ENCODE measurements at regions not wholly inside any gene's neighbourhood (a gene's known extent, or its start where the extent isn't known, plus 50 kb on each side); places are given as distances from the start of the nearest gene placed in this dataset.

DNA sequence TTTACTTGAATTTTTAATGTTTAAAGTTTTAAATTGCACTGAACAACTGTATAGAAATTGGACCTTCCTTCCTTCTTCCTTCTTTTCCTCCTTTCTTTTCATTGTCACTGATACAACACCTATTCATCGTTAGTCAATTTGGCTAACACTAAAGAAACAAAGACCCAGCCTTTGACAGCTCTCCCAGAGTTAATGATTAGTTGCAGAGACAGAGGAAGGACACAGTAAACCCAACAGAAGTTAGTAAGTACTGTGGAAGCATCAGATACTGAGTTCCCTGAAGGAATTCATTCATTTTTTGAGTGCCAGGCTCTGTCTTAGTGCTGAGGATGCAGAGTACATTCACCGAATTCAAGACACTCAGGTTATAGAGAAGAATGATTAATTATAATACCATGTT is 77.9 kb upstream of the RAB27B start:
- H3K9me3 Mint-ChIP-seq: no peaks in the 10 kb centered on the region
- H3K27me3 Mint-ChIP-seq (ENCODE audit: low read depth): peaks cover 2% of the 10 kb centered on the region
- H3K27ac Mint-ChIP-seq: no peak overlapping the region
- no peak for DNase-seq
- H3K4me1 Mint-ChIP-seq (ENCODE audit: low read depth): no peaks in the 10 kb centered on the region
- CTCF ChIA-PET: no interaction called here
- intact Hi-C loops (cut with micrococcal nuclease): no loop called here
- no peak overlapping the region for H3K4me3 Mint-ChIP-seq
- H3K36me3 Mint-ChIP-seq (ENCODE audit: low read depth): no peaks in the 10 kb centered on the region

- Mint-ChIP-seq H3K9me3 (no peaks in the 10 kb centered on the region), H3K27ac (no peak overlapping the region), H3K36me3 (ENCODE audit: low read depth) (no peaks in the 10 kb centered on the region), H3K4me3 (no peak overlapping the region), H3K27me3 (ENCODE audit: low read depth) (peaks cover 2% of the 10 kb centered on the region), H3K4me1 (ENCODE audit: low read depth) (no peaks in the 10 kb centered on the region)
- CTCF ChIA-PET: interaction anchor here (1.0 kb wide), 1 partner anchor 81 kb away, joined by 4 read pairs; no protein-coding TSS in a partner anchor
- no peak for DNase-seq
- intact Hi-C loops (cut with micrococcal nuclease): no loop called here
Measured at GRCh38 chr18:54752185-54752584, 76.1 kb upstream of the RAB27B start.

- CTCF ChIA-PET: no interaction called here
- DNase-seq: no peak
- Mint-ChIP-seq H3K4me1 (ENCODE audit: low read depth) (no peaks in the 10 kb centered on the region), H3K9me3 (no peaks in the 10 kb centered on the region), H3K27me3 (ENCODE audit: low read depth) (peaks cover 2% of the 10 kb centered on the region), H3K4me3 (no peak overlapping the region), H3K27ac (no peak overlapping the region), H3K36me3 (ENCODE audit: low read depth) (no peaks in the 10 kb centered on the region)
- intact Hi-C loops (cut with micrococcal nuclease): no loop called here
Measured at GRCh38 chr18:54755456-54755855, 72.8 kb upstream of the RAB27B start.

DNA sequence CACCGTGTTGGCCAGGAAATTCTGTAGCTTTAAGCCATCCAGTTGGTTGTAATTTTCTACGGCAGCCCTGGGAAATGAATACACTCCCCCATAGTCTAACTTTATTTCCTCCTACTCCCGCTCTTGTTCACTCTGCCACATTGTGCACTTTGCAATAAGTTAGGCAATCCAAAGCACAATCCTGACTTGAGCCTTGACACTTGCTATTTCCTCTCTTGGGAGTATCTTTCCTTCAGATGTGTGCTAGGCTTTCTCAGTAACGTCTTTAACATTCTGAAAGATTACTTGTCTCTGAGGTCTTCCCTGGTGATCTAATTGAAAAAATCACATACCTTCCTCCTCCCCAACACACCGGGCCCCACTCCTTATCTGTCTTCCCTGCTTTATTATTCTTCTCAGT is 65.9 kb upstream of the RAB27B start:
- Mint-ChIP-seq H3K4me1 (ENCODE audit: low read depth) (no peaks in the 10 kb centered on the region), H3K9me3 (no peaks in the 10 kb centered on the region), H3K4me3 (no peak overlapping the region), H3K27ac (no peak overlapping the region), H3K36me3 (ENCODE audit: low read depth) (no peaks in the 10 kb centered on the region), H3K27me3 (ENCODE audit: low read depth) (peaks cover 9% of the 10 kb centered on the region)
- CTCF ChIA-PET: no interaction called here
- intact Hi-C loops (cut with micrococcal nuclease): no loop called here
- DNase-seq: no peak

DNA sequence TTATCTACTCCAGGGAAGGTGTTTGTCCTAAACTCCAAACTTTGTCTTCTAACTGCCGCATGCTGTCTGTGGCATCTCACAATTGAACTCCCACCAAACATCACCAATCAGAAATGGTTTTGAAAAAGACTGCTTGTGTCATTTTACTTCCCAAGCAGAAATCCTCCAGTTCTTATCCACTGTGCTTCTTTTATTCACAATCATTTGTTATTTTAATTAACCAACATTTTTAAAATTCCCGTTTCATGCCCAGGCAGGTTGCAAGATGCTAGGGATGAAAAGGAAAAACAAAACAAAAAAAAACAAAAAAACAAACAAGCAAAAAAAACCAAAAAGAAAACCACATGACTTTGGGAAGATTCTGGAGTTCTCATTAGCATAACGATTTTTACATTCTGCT is 63.5 kb upstream of the RAB27B start:
- Mint-ChIP-seq H3K9me3 (no peaks in the 10 kb centered on the region), H3K27ac (no peak overlapping the region), H3K36me3 (ENCODE audit: low read depth) (no peaks in the 10 kb centered on the region), H3K4me3 (no peak overlapping the region), H3K4me1 (ENCODE audit: low read depth) (no peaks in the 10 kb centered on the region), H3K27me3 (ENCODE audit: low read depth) (peaks cover 9% of the 10 kb centered on the region)
- intact Hi-C loops (cut with micrococcal nuclease): no loop called here
- CTCF ChIA-PET: no interaction called here
- no peak for DNase-seq

- no peaks in the 10 kb centered on the region for H3K36me3 Mint-ChIP-seq (ENCODE audit: low read depth)
- CTCF ChIA-PET: no interaction called here
- no peak overlapping the region for H3K27ac Mint-ChIP-seq
- intact Hi-C loops (cut with micrococcal nuclease): no loop called here
- no peaks in the 10 kb centered on the region for H3K4me1 Mint-ChIP-seq (ENCODE audit: low read depth)
- DNase-seq: no peak
- H3K4me3 Mint-ChIP-seq: no peak overlapping the region
- H3K9me3 Mint-ChIP-seq: no peaks in the 10 kb centered on the region
- peaks cover 9% of the 10 kb centered on the region for H3K27me3 Mint-ChIP-seq (ENCODE audit: low read depth)
Measured at GRCh38 chr18:54765636-54766375, 62.5 kb upstream of the RAB27B start.

GRCh38 chr18:54766634-54767033 is 61.6 kb upstream of the RAB27B start:
- no peaks in the 10 kb centered on the region for H3K9me3 Mint-ChIP-seq
- CTCF ChIA-PET: no interaction called here
- no peak overlapping the region for H3K4me3 Mint-ChIP-seq
- H3K27ac Mint-ChIP-seq: no peak overlapping the region
- H3K36me3 Mint-ChIP-seq (ENCODE audit: low read depth): no peaks in the 10 kb centered on the region
- H3K4me1 Mint-ChIP-seq (ENCODE audit: low read depth): no peaks in the 10 kb centered on the region
- peaks cover 9% of the 10 kb centered on the region for H3K27me3 Mint-ChIP-seq (ENCODE audit: low read depth)
- intact Hi-C loops (cut with micrococcal nuclease): no loop called here
- DNase-seq: no peak

DNA sequence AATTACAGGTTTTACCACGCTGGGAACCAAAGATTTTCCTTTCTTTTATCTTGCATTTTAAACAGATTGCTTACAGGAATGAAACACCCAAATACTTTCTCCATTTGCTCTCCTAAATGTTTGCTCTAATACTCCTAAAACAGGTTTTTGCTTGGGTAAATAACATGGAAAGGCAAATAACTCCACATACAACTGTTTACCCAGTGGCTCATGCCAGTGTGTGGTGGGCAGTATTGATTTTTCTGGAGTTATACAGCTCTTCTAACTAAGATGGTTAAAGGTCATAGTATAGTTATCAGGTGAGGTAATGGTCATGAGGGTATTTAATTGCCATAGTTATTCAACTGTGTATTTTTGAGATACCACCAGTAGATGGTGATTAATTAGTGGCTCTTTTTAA is 61.2 kb upstream of the RAB27B start:
- Mint-ChIP-seq H3K27ac (no peak overlapping the region), H3K27me3 (ENCODE audit: low read depth) (peaks cover 9% of the 10 kb centered on the region), H3K9me3 (no peaks in the 10 kb centered on the region), H3K36me3 (ENCODE audit: low read depth) (no peaks in the 10 kb centered on the region), H3K4me3 (no peak overlapping the region), H3K4me1 (ENCODE audit: low read depth) (no peaks in the 10 kb centered on the region)
- intact Hi-C loops (cut with micrococcal nuclease): no loop called here
- no peak for DNase-seq
- CTCF ChIA-PET: no interaction called here

- DNase-seq: no peak
- Mint-ChIP-seq H3K9me3 (no peaks in the 10 kb centered on the region), H3K4me3 (no peak overlapping the region), H3K27ac (no peak overlapping the region), H3K36me3 (ENCODE audit: low read depth) (no peaks in the 10 kb centered on the region), H3K27me3 (ENCODE audit: low read depth) (peaks cover 5% of the 10 kb centered on the region), H3K4me1 (ENCODE audit: low read depth) (no peaks in the 10 kb centered on the region)
- CTCF ChIA-PET: no interaction called here
- intact Hi-C loops (cut with micrococcal nuclease): no loop called here
Measured at GRCh38 chr18:54769526-54770464, 58.5 kb upstream of the RAB27B start.

- intact Hi-C loops (cut with micrococcal nuclease): no loop called here
- Mint-ChIP-seq H3K27me3 (ENCODE audit: low read depth) (peaks cover 2% of the 10 kb centered on the region), H3K4me1 (ENCODE audit: low read depth) (peaks cover 3% of the 10 kb centered on the region), H3K27ac (no peak overlapping the region), H3K36me3 (ENCODE audit: low read depth) (no peaks in the 10 kb centered on the region), H3K4me3 (no peak overlapping the region), H3K9me3 (no peaks in the 10 kb centered on the region)
- CTCF ChIA-PET: no interaction called here
- DNase-seq: no peak
Measured at GRCh38 chr18:54772056-54772455, 56.2 kb upstream of the RAB27B start.

GRCh38 chr18:54774423-54774822 is 53.9 kb upstream of the RAB27B start:
- H3K9me3 Mint-ChIP-seq: no peaks in the 10 kb centered on the region
- no peak overlapping the region for H3K4me3 Mint-ChIP-seq
- CTCF ChIA-PET: no interaction called here
- no peaks in the 10 kb centered on the region for H3K36me3 Mint-ChIP-seq (ENCODE audit: low read depth)
- no peak overlapping the region for H3K27ac Mint-ChIP-seq
- no peak for DNase-seq
- H3K27me3 Mint-ChIP-seq (ENCODE audit: low read depth): no peaks in the 10 kb centered on the region
- intact Hi-C loops (cut with micrococcal nuclease): no loop called here
- H3K4me1 Mint-ChIP-seq (ENCODE audit: low read depth): peaks cover 3% of the 10 kb centered on the region

GRCh38 chr18:54774981-54775665 is 53.2 kb upstream of the RAB27B start:
- peaks cover 3% of the 10 kb centered on the region for H3K4me1 Mint-ChIP-seq (ENCODE audit: low read depth)
- no peak overlapping the region for H3K27ac Mint-ChIP-seq
- H3K27me3 Mint-ChIP-seq (ENCODE audit: low read depth): no peaks in the 10 kb centered on the region
- no peak overlapping the region for H3K4me3 Mint-ChIP-seq
- no peaks in the 10 kb centered on the region for H3K36me3 Mint-ChIP-seq (ENCODE audit: low read depth)
- intact Hi-C loops (cut with micrococcal nuclease): no loop called here
- no peaks in the 10 kb centered on the region for H3K9me3 Mint-ChIP-seq
- DNase-seq: no peak
- CTCF ChIA-PET: no interaction called here
